SU-DHL-6 (cell line): ENCODE measurements at regions not wholly inside any gene's neighbourhood (a gene's known extent, or its start where the extent isn't known, plus 50 kb on each side); places are given as distances from the start of the nearest gene placed in this dataset.

ENCODE experiments used
- H2AFZ ChIP-seq: fragments of 200-600 bp; sonication (generic); 2 replicates; pipeline ENCODE4 v1.6.1; 2014; ENCODE audit warnings: low read depth, mild to moderate bottlenecking, moderate library complexity, mixed read lengths, antibody characterized with exemption, low read length; ENCODE audit not compliant: severe bottlenecking
- H3F3A ChIP-seq: fragments of 200-600 bp; shearing (Covaris generic); 2 replicates; pipeline ENCODE4 v1.6.0; 2016; ENCODE audit warnings: antibody characterized with exemption, mild to moderate bottlenecking; ENCODE audit not compliant: insufficient read depth
- H3K27ac ChIP-seq: fragments of 200-600 bp; sonication (generic); 2 replicates; pipeline ENCODE4 v1.5.1; 2016; ENCODE audit warnings: low read depth, mild to moderate bottlenecking, low read length, moderate library complexity, mixed read lengths
- H3K27me3 ChIP-seq: fragments of 200-600 bp; sonication (generic), shearing (Covaris generic); 2 replicates; pipeline ENCODE4 v1.6.0; 2014; ENCODE audit warnings: mild to moderate bottlenecking, low read length
- H3K36me3 ChIP-seq: fragments of 200-600 bp; sonication (generic); 2 replicates; pipeline ENCODE4 v1.6.1; 2014; ENCODE audit warnings: mild to moderate bottlenecking, low read length, mixed read lengths
- H3K4me2 ChIP-seq: fragments of 300-600, 200-600 bp; shearing (Covaris generic), sonication (generic); 2 replicates; pipeline ENCODE4 v1.6.0; 2014; ENCODE audit warnings: low read length, low read depth, mild to moderate bottlenecking; ENCODE audit not compliant: poor library complexity, severe bottlenecking
- H3K4me3 ChIP-seq: fragments of 200-600 bp; sonication (generic); 2 replicates; pipeline ENCODE4 v1.5.1; 2014; ENCODE audit warnings: antibody characterized with exemption, low read length, mild to moderate bottlenecking, mixed read lengths; ENCODE audit not compliant: insufficient read depth, poor library complexity, severe bottlenecking
- H3K79me2 ChIP-seq: fragments of 200-600 bp; sonication (generic); 2 replicates; pipeline ENCODE4 v1.6.1; 2014; ENCODE audit warnings: mild to moderate bottlenecking, low read length, moderate library complexity; ENCODE audit not compliant: insufficient read depth
- H3K9ac ChIP-seq: fragments of 200-600 bp; sonication (generic); 2 replicates; pipeline ENCODE4 v1.7.0; 2014; ENCODE audit warnings: mild to moderate bottlenecking, low read length
- H3K9me2 ChIP-seq: fragments of 200-600 bp; sonication (generic); replicated peaks from 2 replicates; pipeline ENCODE4 v1.6.1; 2014; ENCODE audit warnings: low read length; ENCODE audit not compliant: insufficient read depth
- H3K9me3 ChIP-seq: fragments of 200-600 bp; sonication (generic); 2 replicates; pipeline ENCODE4 v1.6.1; 2014; ENCODE audit warnings: low read length, mixed read lengths; ENCODE audit not compliant: insufficient read depth
- H4K20me1 ChIP-seq: fragments of 200-600 bp; sonication (generic); 2 replicates; pipeline ENCODE4 v1.6.1; 2014; ENCODE audit warnings: low read depth, mild to moderate bottlenecking, antibody characterized with exemption, low read length, moderate library complexity, mixed read lengths
- EZH2phosphoT487 ChIP-seq: fragments of 200-600 bp; sonication (generic), shearing (Covaris generic); conservative IDR thresholded peaks from 2 replicates; pipeline ENCODE4 v1.6.1; 2018; ENCODE audit warnings: mild to moderate bottlenecking, antibody characterized with exemption, low read length, moderate library complexity, mixed read lengths
- TF ChIP-seq, protein P1 (sequence below): fragments of 200-600 bp; sonication (generic); IDR thresholded peaks from one replicate; pipeline ENCODE4 v1.5.1; 2017; ENCODE audit warnings: antibody characterized with exemption, mild to moderate bottlenecking, low read length, moderate library complexity; ENCODE audit not compliant: insufficient read depth, poor library complexity, severe bottlenecking

DNA sequence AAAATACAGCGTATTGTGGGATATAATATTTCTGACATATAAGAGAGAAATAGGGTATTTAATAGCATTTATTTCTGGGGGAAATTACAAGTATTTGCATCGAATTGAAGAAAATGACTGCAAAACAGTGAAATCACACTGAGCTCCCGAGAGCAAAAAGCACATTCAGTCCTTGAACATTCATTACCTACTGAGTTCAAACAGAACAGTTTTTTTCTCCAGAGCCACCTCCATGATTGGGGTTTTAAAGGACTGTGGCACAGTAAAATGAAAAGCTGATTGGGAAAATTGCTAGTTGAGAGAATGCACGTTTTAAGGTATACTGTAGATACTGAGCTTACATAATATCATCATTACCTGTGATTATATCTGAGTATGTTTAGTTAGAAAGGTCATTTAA, 58.0 kb upstream of the TRPC4 start:
- no peak for TF ChIP-seq EZH2phosphoT487
- TF ChIP-seq, protein P1, sequence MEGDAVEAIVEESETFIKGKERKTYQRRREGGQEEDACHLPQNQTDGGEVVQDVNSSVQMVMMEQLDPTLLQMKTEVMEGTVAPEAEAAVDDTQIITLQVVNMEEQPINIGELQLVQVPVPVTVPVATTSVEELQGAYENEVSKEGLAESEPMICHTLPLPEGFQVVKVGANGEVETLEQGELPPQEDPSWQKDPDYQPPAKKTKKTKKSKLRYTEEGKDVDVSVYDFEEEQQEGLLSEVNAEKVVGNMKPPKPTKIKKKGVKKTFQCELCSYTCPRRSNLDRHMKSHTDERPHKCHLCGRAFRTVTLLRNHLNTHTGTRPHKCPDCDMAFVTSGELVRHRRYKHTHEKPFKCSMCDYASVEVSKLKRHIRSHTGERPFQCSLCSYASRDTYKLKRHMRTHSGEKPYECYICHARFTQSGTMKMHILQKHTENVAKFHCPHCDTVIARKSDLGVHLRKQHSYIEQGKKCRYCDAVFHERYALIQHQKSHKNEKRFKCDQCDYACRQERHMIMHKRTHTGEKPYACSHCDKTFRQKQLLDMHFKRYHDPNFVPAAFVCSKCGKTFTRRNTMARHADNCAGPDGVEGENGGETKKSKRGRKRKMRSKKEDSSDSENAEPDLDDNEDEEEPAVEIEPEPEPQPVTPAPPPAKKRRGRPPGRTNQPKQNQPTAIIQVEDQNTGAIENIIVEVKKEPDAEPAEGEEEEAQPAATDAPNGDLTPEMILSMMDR = no peak
- H3K9ac ChIP-seq = no peak overlapping the region
- H3K9me2 ChIP-seq = no peaks in the 10 kb centered on the region
- H3K9me3 ChIP-seq = no peaks in the 10 kb centered on the region
- no peaks in the 10 kb centered on the region for H3K36me3 ChIP-seq
- H3K27ac ChIP-seq = no peak overlapping the region
- H4K20me1 ChIP-seq = no peaks in the 10 kb centered on the region
- no peaks in the 10 kb centered on the region for H3K27me3 ChIP-seq
- no peaks in the 10 kb centered on the region for H3F3A ChIP-seq
- no peak overlapping the region for H3K4me3 ChIP-seq
- no peaks in the 10 kb centered on the region for H3K79me2 ChIP-seq
- H2AFZ ChIP-seq = no peak overlapping the region
- no peak overlapping the region for H3K4me2 ChIP-seq

DNA sequence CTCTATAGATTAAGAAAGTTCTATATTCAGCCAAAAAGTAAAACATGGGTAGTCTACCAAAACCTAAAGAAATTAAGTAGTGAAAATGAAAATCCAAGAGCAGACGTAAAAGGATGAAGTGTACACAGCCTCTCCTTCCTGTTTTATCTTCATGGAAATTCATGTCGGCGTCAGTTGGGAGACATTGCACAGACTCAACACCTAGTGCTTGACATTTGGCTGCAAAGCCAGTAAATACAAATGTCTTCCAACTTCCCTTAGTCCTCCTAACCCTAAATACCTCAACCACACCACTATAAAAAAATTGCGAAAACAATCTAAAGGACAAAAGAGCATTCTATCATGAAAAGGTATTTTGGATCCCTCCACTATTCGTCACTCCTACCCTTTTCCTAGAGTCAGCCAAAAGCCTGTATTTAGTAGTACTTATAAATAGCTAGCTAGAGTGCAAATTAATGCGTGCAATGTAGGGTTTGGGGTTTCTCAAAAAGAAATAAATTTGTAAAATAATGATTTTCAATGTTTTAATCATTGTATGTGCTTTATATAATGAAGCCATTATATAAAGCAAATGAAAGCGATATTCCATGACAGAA, 56.4 kb upstream of the TRPC4 start:
- no peaks in the 10 kb centered on the region for H3K36me3 ChIP-seq
- no peak overlapping the region for H2AFZ ChIP-seq
- no peaks in the 10 kb centered on the region for H3K9me3 ChIP-seq
- no peaks in the 10 kb centered on the region for H3K9me2 ChIP-seq
- H3K4me2 ChIP-seq = no peak overlapping the region
- no peaks in the 10 kb centered on the region for H3K79me2 ChIP-seq
- H3K4me3 ChIP-seq = no peak overlapping the region
- TF ChIP-seq EZH2phosphoT487 = no peak
- TF ChIP-seq, protein P1 = no peak
- no peak overlapping the region for H3K27ac ChIP-seq
- no peaks in the 10 kb centered on the region for H3F3A ChIP-seq
- no peak overlapping the region for H3K9ac ChIP-seq
- no peaks in the 10 kb centered on the region for H3K27me3 ChIP-seq
- no peaks in the 10 kb centered on the region for H4K20me1 ChIP-seq

DNA sequence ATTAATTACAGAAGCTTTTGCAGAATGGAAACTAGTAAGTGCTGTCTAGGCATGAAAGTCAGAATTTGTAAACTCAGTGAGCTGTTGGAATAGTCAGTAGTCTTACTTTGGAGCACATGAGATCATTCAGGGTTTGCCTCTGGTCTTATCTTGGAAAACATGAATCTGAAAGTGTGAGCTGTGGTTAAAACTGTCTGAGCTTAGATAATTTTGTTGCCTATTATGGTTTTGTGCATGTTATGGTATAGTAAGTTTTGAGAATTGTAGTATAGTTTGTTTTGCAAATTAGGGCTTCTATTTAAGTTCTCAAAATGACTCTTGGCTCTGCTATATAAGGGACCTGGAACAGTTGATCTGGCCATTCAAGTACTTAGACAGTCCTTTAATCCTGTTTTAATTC, 53.7 kb upstream of the TRPC4 start:
- H3K4me3 ChIP-seq = no peak overlapping the region
- TF ChIP-seq, protein P1 = no peak
- TF ChIP-seq EZH2phosphoT487 = no peak
- no peak overlapping the region for H2AFZ ChIP-seq
- H4K20me1 ChIP-seq = no peaks in the 10 kb centered on the region
- H3K27ac ChIP-seq = no peak overlapping the region
- H3K4me2 ChIP-seq = no peak overlapping the region
- no peak overlapping the region for H3K9ac ChIP-seq
- H3K79me2 ChIP-seq = no peaks in the 10 kb centered on the region
- no peaks in the 10 kb centered on the region for H3K36me3 ChIP-seq
- no peaks in the 10 kb centered on the region for H3K9me2 ChIP-seq
- no peaks in the 10 kb centered on the region for H3K9me3 ChIP-seq
- no peaks in the 10 kb centered on the region for H3F3A ChIP-seq
- H3K27me3 ChIP-seq = no peaks in the 10 kb centered on the region
